Activated T-helper 2 cell treated with anti-CD3 and anti-CD28 coated beads, Interferon-gamma antibody, Interleukin-2, Interleukin-4, amounts not matched to agents 10 μg/mL and 5 μg/mL and 100 μg/mL, durations not matched to agents 14 hours and 24 hours and 36 hours (primary cell): ENCODE measurements at regions not wholly inside any gene's neighbourhood (a gene's known extent, or its start where the extent isn't known, plus 50 kb on each side); places are given as distances from the start of the nearest gene placed in this dataset.

Experiments
- DNase-seq: peaks from one replicate; pipeline ENCODE4 v3.0.0; 2021; ENCODE audit warnings: low spot score
- H3K27ac Mint-ChIP-seq: one replicate; pipeline ENCODE4 v1.8.0; 2021; ENCODE audit warnings: mixed read lengths
- H3K27me3 Mint-ChIP-seq: one replicate; pipeline ENCODE4 v1.8.0; 2021; ENCODE audit warnings: low read depth, mixed read lengths
- H3K36me3 Mint-ChIP-seq: one replicate; pipeline ENCODE4 v1.8.0; 2021; ENCODE audit warnings: low read depth, mixed read lengths
- H3K4me1 Mint-ChIP-seq: one replicate; pipeline ENCODE4 v1.8.0; 2021; ENCODE audit warnings: low read depth, mixed read lengths
- H3K4me3 Mint-ChIP-seq: one replicate; pipeline ENCODE4 v1.8.0; 2021; ENCODE audit warnings: low read depth, mild to moderate bottlenecking, moderate library complexity, mixed read lengths
- H3K9me3 Mint-ChIP-seq: one replicate; pipeline ENCODE4 v1.8.0; 2021; ENCODE audit warnings: mixed read lengths
- intact Hi-C: fragments of 100-400 bp; cut with micrococcal nuclease; formaldehyde crosslinking; loops from one replicate; pipeline ENCODE4 v1.15.1; 2023

DNA sequence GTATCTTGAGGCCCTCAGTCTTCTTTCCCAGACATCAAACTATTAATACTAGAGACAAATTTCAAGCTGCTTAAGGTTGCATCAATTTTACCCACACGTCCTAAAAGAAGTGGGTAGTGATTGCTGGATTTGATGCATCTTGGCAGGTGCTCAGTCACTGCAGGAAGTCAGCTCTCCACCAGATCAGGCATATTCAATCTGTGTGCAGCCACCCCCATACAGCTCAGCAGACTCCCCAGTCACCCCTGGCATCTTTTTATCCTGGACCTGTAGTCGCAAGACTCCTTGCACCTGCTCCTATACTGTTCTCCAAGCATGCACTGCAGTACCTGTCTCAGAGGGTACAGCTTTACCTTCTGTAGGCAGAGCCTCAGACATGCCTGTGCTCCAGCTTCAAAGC lies 343.1 kb upstream of the ISX start:
- H3K27me3 Mint-ChIP-seq, result no peaks in the 10 kb centered on the region
- H3K9me3 Mint-ChIP-seq, result peaks cover 34% of the 10 kb centered on the region
- H3K36me3 Mint-ChIP-seq, result no peaks in the 10 kb centered on the region
- no peak for DNase-seq
- no peak overlapping the region for H3K4me3 Mint-ChIP-seq
- intact Hi-C loops, result no loop called here
- H3K4me1 Mint-ChIP-seq, result no peaks in the 10 kb centered on the region
- no peak overlapping the region for H3K27ac Mint-ChIP-seq

- Mint-ChIP-seq H3K9me3 (peaks cover 24% of the 10 kb centered on the region), H3K36me3 (no peaks in the 10 kb centered on the region), H3K27ac (no peak overlapping the region), H3K27me3 (no peaks in the 10 kb centered on the region), H3K4me3 (no peak overlapping the region), H3K4me1 (no peaks in the 10 kb centered on the region)
- no peak for DNase-seq
- intact Hi-C loops, result no loop called here
Measured at GRCh38 chr22:34736081-34736480, 329.9 kb upstream of the ISX start.

DNA sequence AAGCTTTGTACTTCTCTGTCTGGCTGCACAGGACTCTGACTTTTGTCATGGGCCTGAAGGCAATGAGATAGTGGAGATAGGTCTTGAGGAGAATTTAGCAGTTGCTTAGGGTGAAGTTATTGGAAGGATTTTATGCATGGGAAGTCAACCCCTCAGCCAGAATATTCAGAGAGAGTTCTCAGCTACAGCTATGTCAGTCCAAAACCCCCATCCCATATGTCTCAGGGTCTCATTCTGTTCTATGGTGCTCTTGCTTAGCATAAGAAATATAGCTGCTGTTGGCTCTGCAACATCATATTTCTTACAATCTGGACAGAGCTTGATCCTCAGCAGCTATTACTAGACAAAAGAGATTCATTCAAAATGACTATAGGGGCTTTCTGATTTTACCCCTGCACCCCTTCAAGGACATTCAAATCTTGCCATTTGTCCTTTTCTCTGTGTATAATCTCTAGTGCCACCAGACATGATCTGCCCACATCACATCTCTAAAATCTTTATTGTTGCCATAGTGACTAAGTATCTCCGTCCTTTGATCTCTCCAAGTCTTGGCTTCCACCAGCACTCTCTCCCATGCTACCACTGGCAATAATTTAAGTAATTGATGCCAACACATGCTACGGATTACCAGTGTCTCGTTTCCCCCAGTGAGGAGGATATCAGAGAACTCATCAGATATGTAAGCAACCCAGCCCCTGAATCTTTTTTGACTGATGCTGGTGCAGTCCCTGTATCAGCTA lies 327.1 kb upstream of the ISX start:
- intact Hi-C loops, result no loop called here
- Mint-ChIP-seq H3K9me3 (peaks cover 21% of the 10 kb centered on the region), H3K27ac (no peak overlapping the region), H3K36me3 (no peaks in the 10 kb centered on the region), H3K4me3 (no peak overlapping the region), H3K27me3 (no peaks in the 10 kb centered on the region), H3K4me1 (no peaks in the 10 kb centered on the region)
- DNase-seq, result no peak

DNA sequence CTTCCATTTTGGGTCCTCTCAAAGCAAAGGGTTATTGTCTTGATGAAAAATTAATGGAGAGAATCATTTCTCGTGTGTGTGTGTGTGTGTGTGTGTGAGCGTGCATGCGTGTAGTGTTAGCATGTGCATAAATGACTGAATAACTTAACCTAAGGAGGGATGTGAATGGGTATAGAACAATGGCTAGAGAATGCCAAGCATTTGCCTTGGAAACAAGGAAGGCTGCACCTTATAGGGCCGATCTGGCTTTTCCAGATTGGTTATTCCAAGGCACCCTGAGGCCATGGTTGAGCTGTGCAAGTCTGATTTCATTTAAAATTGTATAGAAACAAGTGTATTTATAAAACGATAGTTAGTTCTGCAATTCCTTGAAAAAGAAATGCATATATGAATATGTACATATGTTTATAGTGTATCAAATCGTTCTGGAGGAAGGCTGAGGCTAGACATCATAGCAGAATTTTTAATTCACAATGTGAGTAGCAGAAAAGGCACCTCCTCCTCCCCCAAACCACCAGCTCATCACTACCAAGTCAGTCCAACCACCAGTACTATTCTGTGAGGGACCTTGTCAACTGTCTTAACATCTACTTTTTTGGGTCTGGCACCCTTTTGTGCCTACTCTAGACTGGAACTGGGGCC lies 322.7 kb upstream of the ISX start:
- intact Hi-C loops, result no loop called here
- Mint-ChIP-seq H3K27me3 (no peaks in the 10 kb centered on the region), H3K4me3 (no peak overlapping the region), H3K9me3 (peaks cover 18% of the 10 kb centered on the region), H3K36me3 (no peaks in the 10 kb centered on the region), H3K27ac (no peak overlapping the region), H3K4me1 (no peaks in the 10 kb centered on the region)
- DNase-seq, result no peak

DNA sequence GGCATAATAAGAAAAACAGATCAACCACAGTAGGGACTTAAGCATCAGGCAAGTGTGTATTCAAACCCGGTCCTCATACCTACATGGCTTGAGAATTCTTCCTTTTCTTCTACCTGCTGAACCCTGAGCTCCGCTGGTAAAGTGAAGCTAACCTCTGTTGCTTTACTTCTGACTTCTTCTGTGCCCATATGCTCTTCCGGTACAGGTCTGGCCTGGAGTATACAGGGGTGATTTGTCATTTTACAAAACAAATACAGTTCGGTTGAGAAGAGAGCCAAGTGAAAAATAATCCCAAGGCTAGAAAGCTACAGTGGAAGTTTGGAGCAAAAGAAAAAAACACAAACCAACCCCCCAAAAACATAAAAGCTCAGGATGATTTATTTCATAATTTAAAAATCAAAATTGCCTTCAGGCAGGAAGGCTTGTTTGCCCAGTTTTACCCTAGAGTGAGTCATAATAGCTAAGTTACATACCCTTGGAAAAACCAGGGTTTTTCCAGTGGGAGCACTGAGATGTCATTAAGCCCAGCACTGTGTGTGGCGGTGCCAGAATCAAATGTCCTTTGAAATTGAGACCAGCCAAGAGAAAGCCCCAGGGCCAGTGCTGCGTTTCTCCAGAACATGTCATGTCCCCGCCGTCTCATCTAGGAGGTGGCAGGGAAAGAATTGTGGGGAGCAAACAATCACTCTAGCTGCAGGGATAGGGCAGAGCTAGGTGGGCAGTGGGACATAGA lies 305.5 kb upstream of the ISX start:
- Mint-ChIP-seq H3K4me1 (no peaks in the 10 kb centered on the region), H3K27me3 (no peaks in the 10 kb centered on the region), H3K27ac (no peak overlapping the region), H3K9me3 (peaks cover 8% of the 10 kb centered on the region), H3K36me3 (no peaks in the 10 kb centered on the region), H3K4me3 (no peak overlapping the region)
- DNase-seq, result no peak
- intact Hi-C loops, result no loop called here

DNA sequence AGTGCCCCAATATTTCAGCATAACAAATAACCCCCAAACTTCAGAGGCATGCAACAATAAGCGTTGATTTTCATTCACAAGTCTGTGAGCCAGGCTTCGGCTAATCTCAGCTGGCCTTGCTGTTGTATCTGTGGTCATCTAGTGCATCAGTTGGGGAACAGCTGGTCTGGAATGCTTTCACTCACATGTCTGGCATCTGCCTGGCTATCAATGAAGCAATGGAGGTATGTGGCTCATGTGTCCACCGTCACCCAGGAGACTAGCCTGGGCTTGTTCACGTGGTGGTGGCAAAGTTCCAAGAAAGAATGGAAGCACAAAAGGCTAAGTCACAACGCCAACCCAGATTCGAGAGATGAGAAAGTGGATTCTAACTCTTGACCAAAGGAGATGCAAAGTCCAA lies 304.8 kb upstream of the ISX start:
- intact Hi-C loops, result no loop called here
- Mint-ChIP-seq H3K27ac (no peak overlapping the region), H3K27me3 (no peaks in the 10 kb centered on the region)

GRCh38 chr22:34763496-34763895 lies 302.5 kb upstream of the ISX start:
- intact Hi-C loops, result no loop called here
- no peaks in the 10 kb centered on the region for H3K9me3 Mint-ChIP-seq
- no peaks in the 10 kb centered on the region for H3K27me3 Mint-ChIP-seq
- no peak for DNase-seq
- no peaks in the 10 kb centered on the region for H3K36me3 Mint-ChIP-seq
- no peaks in the 10 kb centered on the region for H3K4me1 Mint-ChIP-seq
- no peak overlapping the region for H3K4me3 Mint-ChIP-seq
- no peak overlapping the region for H3K27ac Mint-ChIP-seq

More for the DNA sequence above, 304.8 kb upstream of the ISX start:
- Mint-ChIP-seq H3K4me1 (no peaks in the 10 kb centered on the region), H3K4me3 (no peak overlapping the region), H3K9me3 (peaks cover 5% of the 10 kb centered on the region), H3K36me3 (no peaks in the 10 kb centered on the region)
- no peak for DNase-seq

GRCh38 chr22:34765115-34765514 lies 300.8 kb upstream of the ISX start:
- peaks cover 2% of the 10 kb centered on the region for H3K9me3 Mint-ChIP-seq
- no peak for DNase-seq
- H3K4me3 Mint-ChIP-seq, result no peak overlapping the region
- H3K27me3 Mint-ChIP-seq, result no peaks in the 10 kb centered on the region
- no peaks in the 10 kb centered on the region for H3K36me3 Mint-ChIP-seq
- H3K27ac Mint-ChIP-seq, result no peak overlapping the region
- intact Hi-C loops, result no loop called here
- H3K4me1 Mint-ChIP-seq, result no peaks in the 10 kb centered on the region

DNA sequence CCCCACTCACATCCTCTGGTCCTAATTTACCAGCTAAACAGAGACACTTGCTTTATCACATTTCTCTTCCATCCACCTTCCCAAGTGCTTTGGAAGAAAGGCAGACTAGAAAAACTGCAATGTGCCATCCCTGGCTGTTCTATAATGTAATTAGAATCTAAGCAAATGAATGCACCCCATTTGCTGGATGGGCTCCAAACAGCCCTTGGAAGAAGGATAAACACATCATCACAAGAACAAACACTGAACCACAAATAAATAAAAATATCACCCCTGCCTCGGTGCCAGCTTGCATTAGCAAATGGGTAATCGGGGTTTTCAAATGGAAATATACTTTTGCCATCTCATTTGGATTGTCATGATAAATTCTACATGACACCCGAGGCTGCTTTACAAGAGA lies 296.6 kb upstream of the ISX start:
- Mint-ChIP-seq H3K27ac (no peak overlapping the region), H3K9me3 (peaks cover 8% of the 10 kb centered on the region), H3K4me3 (no peak overlapping the region), H3K27me3 (no peaks in the 10 kb centered on the region), H3K4me1 (no peaks in the 10 kb centered on the region), H3K36me3 (no peaks in the 10 kb centered on the region)
- DNase-seq, result no peak
- intact Hi-C loops, result no loop called here

DNA sequence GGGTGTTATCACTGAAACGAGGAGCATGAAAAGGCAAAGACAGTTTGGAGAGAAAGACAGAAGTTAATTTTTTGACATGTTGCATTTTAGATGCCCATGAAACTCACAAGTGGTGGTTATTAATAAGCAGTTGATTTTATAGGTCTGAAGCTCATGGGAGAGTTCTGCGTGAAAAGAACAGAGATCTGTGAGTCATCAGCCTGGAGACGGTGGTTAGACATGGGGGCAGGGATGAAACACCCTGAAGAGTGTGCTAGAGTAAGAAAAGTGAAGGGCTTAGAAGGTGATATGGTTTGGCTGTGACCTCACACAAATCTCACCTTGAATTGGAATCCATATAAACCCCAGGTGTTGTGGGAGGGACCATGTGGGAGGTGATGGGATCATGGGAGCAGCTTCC lies 289.1 kb upstream of the ISX start:
- H3K9me3 Mint-ChIP-seq, result peaks cover 43% of the 10 kb centered on the region
- intact Hi-C loops, result no loop called here
- no peaks in the 10 kb centered on the region for H3K27me3 Mint-ChIP-seq
- H3K4me3 Mint-ChIP-seq, result no peak overlapping the region
- H3K36me3 Mint-ChIP-seq, result no peaks in the 10 kb centered on the region
- no peaks in the 10 kb centered on the region for H3K4me1 Mint-ChIP-seq
- no peak for DNase-seq
- no peak overlapping the region for H3K27ac Mint-ChIP-seq

- no peak overlapping the region for H3K27ac Mint-ChIP-seq
- peaks cover 50% of the 10 kb centered on the region for H3K9me3 Mint-ChIP-seq
- no peaks in the 10 kb centered on the region for H3K4me1 Mint-ChIP-seq
- no peak for DNase-seq
- no peaks in the 10 kb centered on the region for H3K27me3 Mint-ChIP-seq
- intact Hi-C loops, result no loop called here
- H3K4me3 Mint-ChIP-seq, result no peak overlapping the region
- no peaks in the 10 kb centered on the region for H3K36me3 Mint-ChIP-seq
Measured at GRCh38 chr22:34781681-34782080, 284.3 kb upstream of the ISX start.

DNA sequence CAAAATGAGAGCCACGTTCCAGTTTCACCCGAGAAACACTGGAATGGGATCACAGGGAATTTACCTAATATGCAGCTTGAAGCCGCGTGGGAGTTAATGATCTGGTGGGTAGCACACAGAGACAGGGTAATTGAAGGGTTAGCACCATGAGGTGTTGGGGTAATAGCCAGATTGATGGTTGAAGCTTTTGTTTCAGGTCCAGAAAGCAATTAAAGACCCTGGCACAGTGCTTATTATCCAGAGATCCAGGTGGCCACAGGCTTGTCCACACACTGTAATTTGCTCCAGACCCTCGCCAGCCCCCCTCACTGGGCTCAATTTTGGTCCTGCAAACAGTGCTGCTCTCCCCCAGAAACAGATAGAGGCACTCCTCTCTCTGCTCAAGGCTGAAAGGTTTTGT lies 282.5 kb upstream of the ISX start:
- no peak for DNase-seq
- H3K36me3 Mint-ChIP-seq, result no peaks in the 10 kb centered on the region
- intact Hi-C loops, result no loop called here
- peaks cover 36% of the 10 kb centered on the region for H3K9me3 Mint-ChIP-seq
- no peaks in the 10 kb centered on the region for H3K4me1 Mint-ChIP-seq
- H3K27me3 Mint-ChIP-seq, result no peaks in the 10 kb centered on the region
- no peak overlapping the region for H3K27ac Mint-ChIP-seq
- H3K4me3 Mint-ChIP-seq, result no peak overlapping the region

- DNase-seq, result no peak
- Mint-ChIP-seq H3K27ac (no peak overlapping the region), H3K4me1 (no peaks in the 10 kb centered on the region), H3K36me3 (no peaks in the 10 kb centered on the region), H3K27me3 (no peaks in the 10 kb centered on the region), H3K9me3 (peaks cover 31% of the 10 kb centered on the region), H3K4me3 (no peak overlapping the region)
- intact Hi-C loops, result no loop called here
Measured at GRCh38 chr22:34784056-34784455, 281.9 kb upstream of the ISX start.
